GM12878 (cell line): ENCODE measurements at regions not wholly inside any gene's neighbourhood (a gene's known extent, or its start where the extent isn't known, plus 50 kb on each side); places are given as distances from the start of the nearest gene placed in this dataset.

Experiments
- CTCF ChIP-seq, 3 experiments: IDR thresholded peaks in 2 of 3; conservative IDR thresholded peaks in 1 of 3; 2 replicates each; pipeline ENCODE4 v1.5.1; 2011; ENCODE audit warnings: low read depth in 3 of 3, low read length in 3 of 3, mild to moderate bottlenecking in 3 of 3, control low read depth in 2 of 3, moderate library complexity in 2 of 3, inconsistent platforms in 1 of 3, mixed read lengths in 1 of 3; ENCODE audit not compliant: control insufficient read depth in 2 of 3, insufficient read depth in 1 of 3; ENCODE audit errors: extremely low read depth in 1 of 3
- EZH2 ChIP-seq: IDR thresholded peaks from 2 replicates; pipeline ENCODE4 v1.6.1; 2012; ENCODE audit warnings: low read depth, mild to moderate bottlenecking, control low read depth, inconsistent platforms, low read length, borderline replicate concordance; ENCODE audit not compliant: control insufficient read depth
- FOS ChIP-seq: IDR thresholded peaks from 3 replicates; pipeline ENCODE4 v1.6.1; 2011; ENCODE audit warnings: borderline replicate concordance; ENCODE audit not compliant: insufficient read length; ENCODE audit errors: extremely low read depth
- MAX ChIP-seq: IDR thresholded peaks from 2 replicates; pipeline ENCODE4 v1.6.1; 2012; ENCODE audit warnings: low read depth, low read length, improper control_type of control experiment
- POLR2A ChIP-seq: IDR thresholded peaks from 2 replicates; pipeline ENCODE4 v1.6.1; 2011; ENCODE audit warnings: low read depth, mild to moderate bottlenecking, low read length
- REST ChIP-seq: IDR thresholded peaks from 2 replicates; pipeline ENCODE4 v1.6.1; 2012; ENCODE audit warnings: mild to moderate bottlenecking, low read depth, low read length
- SRF ChIP-seq, 2 experiments: IDR thresholded peaks; 2 replicates each; pipeline ENCODE4 v1.6.1; 2011; ENCODE audit warnings: low read depth in 2 of 2, low read length in 2 of 2, mild to moderate bottlenecking in 1 of 2, moderate library complexity in 1 of 2
- TARDBP ChIP-seq: IDR thresholded peaks from 2 replicates; pipeline ENCODE4 v1.6.1; 2016; ENCODE audit warnings: borderline replicate concordance
- TCF3 ChIP-seq: IDR thresholded peaks from 2 replicates; pipeline ENCODE4 v1.6.1; 2012; ENCODE audit warnings: low read depth, mild to moderate bottlenecking, low read length, borderline replicate concordance; ENCODE audit not compliant: insufficient read depth
- TF ChIP-seq, protein P1 (sequence below): IDR thresholded peaks from 2 replicates; pipeline ENCODE4 v1.6.1; 2011; ENCODE audit warnings: low read depth, mild to moderate bottlenecking, low read length, moderate library complexity, borderline replicate concordance; ENCODE audit errors: extremely low read depth
- TF ChIP-seq, protein P2 (sequence below): IDR thresholded peaks from 2 replicates; pipeline ENCODE4 v1.6.1; 2012; ENCODE audit warnings: low read length, inconsistent platforms
- TF ChIP-seq, protein P3 (sequence below): IDR thresholded peaks from 2 replicates; pipeline ENCODE4 v1.6.1; 2011; ENCODE audit warnings: mild to moderate bottlenecking, low read depth, low read length, moderate library complexity; ENCODE audit not compliant: insufficient replicate concordance

- TF ChIP-seq TCF3, result no peak
- TF ChIP-seq CTCF (IDR thresholded peaks at IDR 0.05 in 2 of 3, conservative IDR thresholded peaks at IDR 0.05 in 1 of 3; ENCODE audit: control insufficient read depth in 2 of 3, extremely low read depth in 1 of 3, insufficient read depth in 1 of 3, low read depth in 3 of 3, low read length in 3 of 3), result no peak
- no peak for TF ChIP-seq FOS
- no peak for TF ChIP-seq POLR2A
- TF ChIP-seq SRF (IDR thresholded peaks at IDR 0.05; ENCODE audit: low read depth in 2 of 2, low read length in 2 of 2), result no peak
- TF ChIP-seq REST, result no peak
- TF ChIP-seq, protein P1, sequence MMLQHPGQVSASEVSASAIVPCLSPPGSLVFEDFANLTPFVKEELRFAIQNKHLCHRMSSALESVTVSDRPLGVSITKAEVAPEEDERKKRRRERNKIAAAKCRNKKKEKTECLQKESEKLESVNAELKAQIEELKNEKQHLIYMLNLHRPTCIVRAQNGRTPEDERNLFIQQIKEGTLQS, result no peak
- TF ChIP-seq EZH2, result no peak
- TF ChIP-seq MAX, result no peak
- TF ChIP-seq, protein P2, sequence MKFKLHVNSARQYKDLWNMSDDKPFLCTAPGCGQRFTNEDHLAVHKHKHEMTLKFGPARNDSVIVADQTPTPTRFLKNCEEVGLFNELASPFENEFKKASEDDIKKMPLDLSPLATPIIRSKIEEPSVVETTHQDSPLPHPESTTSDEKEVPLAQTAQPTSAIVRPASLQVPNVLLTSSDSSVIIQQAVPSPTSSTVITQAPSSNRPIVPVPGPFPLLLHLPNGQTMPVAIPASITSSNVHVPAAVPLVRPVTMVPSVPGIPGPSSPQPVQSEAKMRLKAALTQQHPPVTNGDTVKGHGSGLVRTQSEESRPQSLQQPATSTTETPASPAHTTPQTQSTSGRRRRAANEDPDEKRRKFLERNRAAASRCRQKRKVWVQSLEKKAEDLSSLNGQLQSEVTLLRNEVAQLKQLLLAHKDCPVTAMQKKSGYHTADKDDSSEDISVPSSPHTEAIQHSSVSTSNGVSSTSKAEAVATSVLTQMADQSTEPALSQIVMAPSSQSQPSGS, result no peak
- TF ChIP-seq, protein P3, sequence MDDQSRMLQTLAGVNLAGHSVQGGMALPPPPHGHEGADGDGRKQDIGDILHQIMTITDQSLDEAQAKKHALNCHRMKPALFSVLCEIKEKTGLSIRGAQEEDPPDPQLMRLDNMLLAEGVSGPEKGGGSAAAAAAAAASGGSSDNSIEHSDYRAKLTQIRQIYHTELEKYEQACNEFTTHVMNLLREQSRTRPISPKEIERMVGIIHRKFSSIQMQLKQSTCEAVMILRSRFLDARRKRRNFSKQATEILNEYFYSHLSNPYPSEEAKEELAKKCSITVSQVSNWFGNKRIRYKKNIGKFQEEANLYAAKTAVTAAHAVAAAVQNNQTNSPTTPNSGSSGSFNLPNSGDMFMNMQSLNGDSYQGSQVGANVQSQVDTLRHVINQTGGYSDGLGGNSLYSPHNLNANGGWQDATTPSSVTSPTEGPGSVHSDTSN, result no peak
- TF ChIP-seq TARDBP, result no peak
Measured at GRCh38 chr7:51517187-51517586, 200.6 kb upstream of the COBL start.
